ENCODE measurements at regions not wholly inside any gene's neighbourhood (a gene's known extent, or its start where the extent isn't known, plus 50 kb on each side); places are given as distances from the start of the nearest gene placed in this dataset.

GRCh38 chr4:60544981-60545380 is 655.1 kb upstream of the ADGRL3 start:
- Histone ChIP-seq H3K4me3 (no peak overlapping the region), H3K36me3 (ENCODE audit: insufficient read depth) (no peaks in the 10 kb centered on the region), H3K27me3 (ENCODE audit: insufficient read depth) (no peaks in the 10 kb centered on the region), H3K27ac (ENCODE audit: low read depth) (no peak overlapping the region), H3K79me2 (replicated peaks; ENCODE audit: insufficient read depth) (no peaks in the 10 kb centered on the region), H3K9me2 (ENCODE audit: insufficient read depth) (no peaks in the 10 kb centered on the region), H2AFZ (no peak overlapping the region), H3K4me1 (ENCODE audit: insufficient read depth) (no peaks in the 10 kb centered on the region), H4K20me1 (replicated peaks; ENCODE audit: insufficient read depth) (no peaks in the 10 kb centered on the region), H3K4me2 (no peak overlapping the region), H3F3A (replicated peaks; ENCODE audit: low read depth) (no peaks in the 10 kb centered on the region)
- peaks cover 9% of the 10 kb centered on the region; the same call in 1 of the 3 replicates for H3K9me3 Mint-ChIP-seq
- no peak overlapping the region for H3K4me3 Mint-ChIP-seq
- no peaks in the 10 kb centered on the region; the same call in 2 of the 3 replicates for H3K4me1 Mint-ChIP-seq
- ATAC-seq: no peak
- no peak overlapping the region for H3K27ac Mint-ChIP-seq
- no peaks in the 10 kb centered on the region for H3K36me3 Mint-ChIP-seq (ENCODE audit: low read depth)
- TF ChIP-seq STAT1 (IDR thresholded peaks at IDR 0.05; ENCODE audit: unreplicated experiment): no peak
- TF ChIP-seq CREB1 (CRISPR knock-in tag; IDR thresholded peaks at IDR 0.05; ENCODE audit: low read depth): no peak
- no peak for TF ChIP-seq ETS1 (IDR thresholded peaks at IDR 0.05)
- no peak for TF ChIP-seq ZNF114 (CRISPR knock-in tag; IDR thresholded peaks at IDR 0.05)
- no peak for TF ChIP-seq NANOG (IDR thresholded peaks at IDR 0.05; ENCODE audit: borderline replicate concordance)
- TF ChIP-seq REST (IDR thresholded peaks at IDR 0.05; ENCODE audit: unreplicated experiment): no peak
- TF ChIP-seq JUNB (IDR thresholded peaks at IDR 0.05; ENCODE audit: unreplicated experiment): no peak
- TF ChIP-seq EZH2phosphoT487 (IDR thresholded peaks at IDR 0.05; ENCODE audit: unreplicated experiment): no peak
- TF ChIP-seq POLR2AphosphoS5 (IDR thresholded peaks at IDR 0.05; ENCODE audit: low read depth): no peak
- no peak for TF ChIP-seq CTCF (conservative IDR thresholded peaks at IDR 0.05; ENCODE audit: low read depth in 2 of 2)
- DNase-seq (ENCODE audit: low spot score): no peak
- H3K27me3 Mint-ChIP-seq (ENCODE audit: insufficient read depth, low read depth, poor library complexity): no peaks in the 10 kb centered on the region

GRCh38 chr4:60562334-60562733 is 637.8 kb upstream of the ADGRL3 start:
- Mint-ChIP-seq H3K27me3 (ENCODE audit: insufficient read depth, low read depth, poor library complexity) (peaks cover 2% of the 10 kb centered on the region), H3K4me3 (no peak overlapping the region), H3K27ac (no peak overlapping the region), H3K4me1 (peaks cover 15% of the 10 kb centered on the region; the same call in 2 of the 3 replicates), H3K9me3 (no peaks in the 10 kb centered on the region), H3K36me3 (ENCODE audit: low read depth) (no peaks in the 10 kb centered on the region)
- Histone ChIP-seq H4K20me1 (replicated peaks; ENCODE audit: insufficient read depth) (no peaks in the 10 kb centered on the region), H3K27ac (ENCODE audit: low read depth) (no peak overlapping the region), H3K4me2 (no peak overlapping the region), H3K79me2 (replicated peaks; ENCODE audit: insufficient read depth) (no peaks in the 10 kb centered on the region), H3K4me1 (ENCODE audit: insufficient read depth) (peaks cover 4% of the 10 kb centered on the region; the same call in 1 of the 2 replicates), H3K4me3 (no peak overlapping the region), H3K36me3 (ENCODE audit: insufficient read depth) (no peaks in the 10 kb centered on the region), H3K9me2 (ENCODE audit: insufficient read depth) (no peaks in the 10 kb centered on the region), H2AFZ (no peak overlapping the region), H3K27me3 (ENCODE audit: insufficient read depth) (no peaks in the 10 kb centered on the region), H3F3A (replicated peaks; ENCODE audit: low read depth) (no peaks in the 10 kb centered on the region)
- DNase-seq (ENCODE audit: low spot score): peak; percentile 18
- peak; percentile 52 for ATAC-seq
- TF ChIP-seq POLR2AphosphoS5 (IDR thresholded peaks at IDR 0.05; ENCODE audit: low read depth) (no peak), CTCF (conservative IDR thresholded peaks at IDR 0.05; ENCODE audit: low read depth in 2 of 2) (no peak)
